DOHH2 (cell line): ENCODE measurements at regions not wholly inside any gene's neighbourhood (a gene's known extent, or its start where the extent isn't known, plus 50 kb on each side); places are given as distances from the start of the nearest gene placed in this dataset.

Experiments
- EZH2phosphoT487 ChIP-seq: fragments of 200-600 bp; sonication (generic); IDR thresholded peaks from 2 replicates; pipeline ENCODE4 v1.6.1; 2017; ENCODE audit warnings: borderline replicate concordance, mild to moderate bottlenecking, antibody characterized with exemption, low read length, moderate library complexity, mixed read lengths
- TF ChIP-seq, protein P1 (sequence below): fragments of 200-600 bp; sonication (generic); IDR thresholded peaks from one replicate; pipeline ENCODE4 v1.5.1; 2014; ENCODE audit warnings: antibody characterized with exemption, mild to moderate bottlenecking, low read depth, low read length; ENCODE audit not compliant: poor library complexity, severe bottlenecking

DNA sequence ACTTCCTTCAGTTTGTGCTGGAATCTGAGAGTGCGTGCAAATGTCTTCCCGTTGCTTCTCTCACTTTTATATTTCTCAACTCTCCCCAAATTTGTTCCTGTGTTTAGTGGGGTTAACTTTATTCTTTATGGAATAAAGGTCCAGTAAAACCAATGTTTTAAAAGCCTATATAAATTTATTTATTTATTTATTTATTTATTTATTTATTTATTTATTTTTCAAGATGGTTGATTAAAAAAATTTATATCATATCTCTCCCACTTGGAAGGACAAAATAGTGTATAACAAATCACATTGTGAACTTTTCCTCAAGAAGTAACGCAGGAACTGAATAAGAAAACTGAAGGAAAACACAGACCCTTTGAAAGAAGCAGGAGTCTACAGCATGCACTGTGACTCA, 95.3 kb upstream of the ITM2A start:
- TF ChIP-seq, protein P1, sequence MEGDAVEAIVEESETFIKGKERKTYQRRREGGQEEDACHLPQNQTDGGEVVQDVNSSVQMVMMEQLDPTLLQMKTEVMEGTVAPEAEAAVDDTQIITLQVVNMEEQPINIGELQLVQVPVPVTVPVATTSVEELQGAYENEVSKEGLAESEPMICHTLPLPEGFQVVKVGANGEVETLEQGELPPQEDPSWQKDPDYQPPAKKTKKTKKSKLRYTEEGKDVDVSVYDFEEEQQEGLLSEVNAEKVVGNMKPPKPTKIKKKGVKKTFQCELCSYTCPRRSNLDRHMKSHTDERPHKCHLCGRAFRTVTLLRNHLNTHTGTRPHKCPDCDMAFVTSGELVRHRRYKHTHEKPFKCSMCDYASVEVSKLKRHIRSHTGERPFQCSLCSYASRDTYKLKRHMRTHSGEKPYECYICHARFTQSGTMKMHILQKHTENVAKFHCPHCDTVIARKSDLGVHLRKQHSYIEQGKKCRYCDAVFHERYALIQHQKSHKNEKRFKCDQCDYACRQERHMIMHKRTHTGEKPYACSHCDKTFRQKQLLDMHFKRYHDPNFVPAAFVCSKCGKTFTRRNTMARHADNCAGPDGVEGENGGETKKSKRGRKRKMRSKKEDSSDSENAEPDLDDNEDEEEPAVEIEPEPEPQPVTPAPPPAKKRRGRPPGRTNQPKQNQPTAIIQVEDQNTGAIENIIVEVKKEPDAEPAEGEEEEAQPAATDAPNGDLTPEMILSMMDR = no peak
- TF ChIP-seq EZH2phosphoT487 = no peak
